SK-N-SH treated with all-trans-retinoic acid at 6 μM for 48 hours (cell line): ENCODE measurements at regions not wholly inside any gene's neighbourhood (a gene's known extent, or its start where the extent isn't known, plus 50 kb on each side); places are given as distances from the start of the nearest gene placed in this dataset.

Source experiments
- ARNTL ChIP-seq: fragments of 450-650 bp; formaldehyde crosslinking; IDR thresholded peaks from 2 replicates; pipeline ENCODE4 v1.5.0; 2020; ENCODE audit warnings: low read depth, mild to moderate bottlenecking, moderate library complexity, borderline replicate concordance
- BACH2 ChIP-seq: fragments of 250-450 bp; sonication (Bioruptor Pico); IDR thresholded peaks from 2 replicates; pipeline ENCODE4 v1.9.0; 2021; ENCODE audit warnings: mild to moderate bottlenecking, borderline replicate concordance
- CSDC2 ChIP-seq: fragments of 250-450 bp; sonication (Bioruptor Pico); IDR thresholded peaks from 2 replicates; pipeline ENCODE4 v1.5.0; 2020; ENCODE audit warnings: mild to moderate bottlenecking, moderate library complexity
- PPARA ChIP-seq: fragments of 250-450 bp; sonication (Bioruptor Pico); IDR thresholded peaks from 2 replicates; pipeline ENCODE4 v1.5.0; 2020; ENCODE audit warnings: mild to moderate bottlenecking, borderline replicate concordance
- SNAI2 ChIP-seq: fragments of 250-450 bp; sonication (Bioruptor Pico); IDR thresholded peaks from 2 replicates; pipeline ENCODE4 v1.5.0; 2020; ENCODE audit warnings: mild to moderate bottlenecking, moderate library complexity
- TOX ChIP-seq: fragments of 250-450 bp; sonication (Bioruptor Pico); IDR thresholded peaks from 2 replicates; pipeline ENCODE4 v1.8.0; 2021; ENCODE audit warnings: mild to moderate bottlenecking, moderate library complexity, borderline replicate concordance
- ZFP3 ChIP-seq: fragments of 250-450 bp; sonication (Bioruptor Pico); IDR thresholded peaks from 2 replicates; pipeline ENCODE4 v1.5.0; 2020; ENCODE audit warnings: mild to moderate bottlenecking, moderate library complexity
- ZFP30 ChIP-seq: fragments of 450-650 bp; formaldehyde crosslinking; IDR thresholded peaks from 2 replicates; pipeline ENCODE4 v1.5.0; 2022; ENCODE audit warnings: mild to moderate bottlenecking, moderate library complexity
- TF ChIP-seq, protein P1 (sequence below): fragments of 250-450 bp; sonication (Bioruptor Pico); IDR thresholded peaks from 2 replicates; pipeline ENCODE4 v1.5.1; 2020; ENCODE audit warnings: low read depth, mild to moderate bottlenecking, moderate library complexity
- TF ChIP-seq, protein P2 (sequence below): fragments of 250-450 bp; sonication (Bioruptor Pico); IDR thresholded peaks from 2 replicates; pipeline ENCODE4 v1.8.0; 2020; ENCODE audit warnings: mild to moderate bottlenecking, moderate library complexity, borderline replicate concordance

DNA sequence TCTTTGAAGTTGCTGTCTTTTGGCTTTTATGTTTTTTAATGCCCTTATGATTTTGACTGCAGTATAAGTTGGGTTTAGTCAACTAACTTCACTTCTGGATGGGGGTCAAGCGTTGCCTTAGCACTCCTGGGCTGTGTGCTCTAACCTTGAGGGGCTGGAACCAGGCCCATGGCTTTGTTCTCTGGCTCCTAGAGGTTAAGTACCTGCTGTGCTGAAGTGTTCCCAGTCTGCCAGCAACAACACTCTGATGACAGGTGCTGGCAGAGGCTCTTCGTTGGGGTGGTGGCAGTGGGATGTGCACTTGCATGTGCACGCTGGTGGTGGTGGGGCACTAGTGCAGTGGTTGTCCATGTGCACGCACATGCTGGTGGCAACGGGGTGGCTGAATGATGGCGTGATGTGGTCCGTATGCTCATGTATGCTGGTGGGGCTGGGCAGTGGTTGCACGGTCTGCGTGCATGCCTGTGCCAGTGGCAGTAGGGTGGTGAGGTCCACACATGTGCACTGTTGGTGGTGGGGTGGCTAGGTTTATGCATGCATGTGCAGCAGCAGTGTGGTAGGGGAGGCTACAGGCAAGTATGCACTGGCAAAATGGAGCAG, 447.8 kb upstream of the GOT2 start:
- no peak for TF ChIP-seq ARNTL (CRISPR knock-in tag)
- TF ChIP-seq ZFP3 (CRISPR knock-in tag), result no peak
- TF ChIP-seq CSDC2 (CRISPR knock-in tag), result no peak
- TF ChIP-seq TOX (CRISPR knock-in tag), result no peak
- TF ChIP-seq PPARA (CRISPR knock-in tag), result no peak
- no peak for TF ChIP-seq SNAI2 (CRISPR knock-in tag)
- TF ChIP-seq, protein P1, sequence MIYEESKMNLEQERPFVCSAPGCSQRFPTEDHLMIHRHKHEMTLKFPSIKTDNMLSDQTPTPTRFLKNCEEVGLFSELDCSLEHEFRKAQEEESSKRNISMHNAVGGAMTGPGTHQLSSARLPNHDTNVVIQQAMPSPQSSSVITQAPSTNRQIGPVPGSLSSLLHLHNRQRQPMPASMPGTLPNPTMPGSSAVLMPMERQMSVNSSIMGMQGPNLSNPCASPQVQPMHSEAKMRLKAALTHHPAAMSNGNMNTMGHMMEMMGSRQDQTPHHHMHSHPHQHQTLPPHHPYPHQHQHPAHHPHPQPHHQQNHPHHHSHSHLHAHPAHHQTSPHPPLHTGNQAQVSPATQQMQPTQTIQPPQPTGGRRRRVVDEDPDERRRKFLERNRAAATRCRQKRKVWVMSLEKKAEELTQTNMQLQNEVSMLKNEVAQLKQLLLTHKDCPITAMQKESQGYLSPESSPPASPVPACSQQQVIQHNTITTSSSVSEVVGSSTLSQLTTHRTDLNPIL (CRISPR knock-in tag), result no peak
- TF ChIP-seq, protein P2, sequence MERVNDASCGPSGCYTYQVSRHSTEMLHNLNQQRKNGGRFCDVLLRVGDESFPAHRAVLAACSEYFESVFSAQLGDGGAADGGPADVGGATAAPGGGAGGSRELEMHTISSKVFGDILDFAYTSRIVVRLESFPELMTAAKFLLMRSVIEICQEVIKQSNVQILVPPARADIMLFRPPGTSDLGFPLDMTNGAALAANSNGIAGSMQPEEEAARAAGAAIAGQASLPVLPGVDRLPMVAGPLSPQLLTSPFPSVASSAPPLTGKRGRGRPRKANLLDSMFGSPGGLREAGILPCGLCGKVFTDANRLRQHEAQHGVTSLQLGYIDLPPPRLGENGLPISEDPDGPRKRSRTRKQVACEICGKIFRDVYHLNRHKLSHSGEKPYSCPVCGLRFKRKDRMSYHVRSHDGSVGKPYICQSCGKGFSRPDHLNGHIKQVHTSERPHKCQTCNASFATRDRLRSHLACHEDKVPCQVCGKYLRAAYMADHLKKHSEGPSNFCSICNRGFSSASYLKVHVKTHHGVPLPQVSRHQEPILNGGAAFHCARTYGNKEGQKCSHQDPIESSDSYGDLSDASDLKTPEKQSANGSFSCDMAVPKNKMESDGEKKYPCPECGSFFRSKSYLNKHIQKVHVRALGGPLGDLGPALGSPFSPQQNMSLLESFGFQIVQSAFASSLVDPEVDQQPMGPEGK (CRISPR knock-in tag), result no peak
- no peak for TF ChIP-seq ZFP30
- no peak for TF ChIP-seq BACH2
